Small intestine (tissue), 7 donors: ENCODE measurements at regions not wholly inside any gene's neighbourhood (a gene's known extent, or its start where the extent isn't known, plus 50 kb on each side); places are given as distances from the start of the nearest gene placed in this dataset.
"Not testable (repeated sequence)": the region's sequence is repeated elsewhere in the genome, so short reads cannot be mapped to it uniquely, and the experiment has no call there.

ENCODE experiments used
- DNase-seq, 2 donors: peaks; one replicate each; pipeline versions ENCODE4 v3.0.0 to v3.0.0-alpha.2; 2013
- FAIRE-seq: peaks from 2 replicates; lab custom pipeline; 2012; peaks lifted over from hg19 to GRCh38; lab: Jason Lieb, UNC
- H3K27ac ChIP-seq, 3 donors: one replicate each; pipeline ENCODE4 v1.5.1; 2013; ENCODE audit warnings: low read length in 2 of 3, mild to moderate bottlenecking in 2 of 3, control low read depth in 1 of 3, inconsistent platforms in 1 of 3, low read depth in 1 of 3, moderate library complexity in 1 of 3
- H3K27me3 ChIP-seq, 3 donors: one replicate each; pipeline ENCODE4 v1.6.1; 2013; ENCODE audit warnings: low read length in 3 of 3, inconsistent platforms in 1 of 3; ENCODE audit not compliant: control insufficient read depth in 3 of 3, insufficient read depth in 3 of 3
- H3K36me3 ChIP-seq, 3 donors: one replicate each; pipeline ENCODE4 v1.6.1; 2013; ENCODE audit warnings: low read length in 3 of 3, inconsistent platforms in 1 of 3, low read depth in 1 of 3, mild to moderate bottlenecking in 1 of 3, moderate library complexity in 1 of 3; ENCODE audit not compliant: control insufficient read depth in 3 of 3, insufficient read depth in 2 of 3
- H3K4me1 ChIP-seq, 3 donors: one replicate each; pipeline ENCODE4 v1.6.1; 2013; ENCODE audit warnings: low read length in 2 of 3, inconsistent platforms in 1 of 3, low read depth in 1 of 3, mild to moderate bottlenecking in 1 of 3, moderate library complexity in 1 of 3; ENCODE audit not compliant: control insufficient read depth in 3 of 3, insufficient read depth in 2 of 3
- H3K4me3 ChIP-seq, 3 donors: one replicate each; pipeline ENCODE4 v1.5.1; 2013; ENCODE audit warnings: low read length in 3 of 3, control low read depth in 1 of 3, inconsistent platforms in 1 of 3, low read depth in 1 of 3, mild to moderate bottlenecking in 1 of 3, moderate library complexity in 1 of 3
- H3K9me3 ChIP-seq, 2 donors: one replicate each; pipeline ENCODE4 v1.6.1; 2013; ENCODE audit warnings: low read depth in 1 of 2, low read length in 1 of 2; ENCODE audit not compliant: control insufficient read depth in 2 of 2, insufficient read depth in 1 of 2
- WGBS, 3 donors: extraction: QIAGEN DNeasy Blood & Tissue Kit; methylation state at CpG; one replicate each; pipeline ENCODE4 v1.1.7; 2013; 5-methylcytosine and 5-hydroxymethylcytosine counted together
- donor health status: healthy with polysubstance abuse.
- donor health status: control.
- donor health status: control.
- donor health status: Bipolar disorder and iron deficiency.
- donor health status: healthy.

DNA sequence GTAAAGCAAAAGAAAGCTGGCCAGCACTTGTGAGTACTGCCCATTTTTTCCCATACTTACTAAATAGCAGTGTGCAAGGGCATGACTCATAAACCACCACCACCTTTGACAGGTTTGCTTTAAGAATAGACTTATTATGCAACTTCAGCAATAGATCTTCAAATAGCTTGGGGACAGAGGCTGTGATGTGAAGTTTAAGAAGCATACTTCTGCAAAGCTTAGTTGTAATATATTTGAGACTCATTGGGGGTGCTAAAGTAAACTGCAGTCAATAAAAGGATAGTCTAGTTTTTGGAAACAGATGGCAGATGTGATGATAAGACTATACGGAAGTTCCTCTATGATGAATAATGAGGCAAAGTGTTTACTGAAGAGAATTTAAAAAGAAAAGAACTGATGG lies 210.0 kb downstream of the PLA2G4A start:
- WGBS, 3 donors, result 30 to 42% (median 37%) methylated on average over 1 of the region's 1 CpG
- FAIRE-seq (no peak), DNase-seq (no peak)
- Histone ChIP-seq H3K27me3 (no peaks in the 10 kb centered on the region), H3K36me3 (no peaks in the 10 kb centered on the region), H3K4me1 (no peaks in the 10 kb centered on the region), H3K4me3 (no peak overlapping the region), H3K9me3 (no peaks in the 10 kb centered on the region), H3K27ac (no peak overlapping the region)

DNA sequence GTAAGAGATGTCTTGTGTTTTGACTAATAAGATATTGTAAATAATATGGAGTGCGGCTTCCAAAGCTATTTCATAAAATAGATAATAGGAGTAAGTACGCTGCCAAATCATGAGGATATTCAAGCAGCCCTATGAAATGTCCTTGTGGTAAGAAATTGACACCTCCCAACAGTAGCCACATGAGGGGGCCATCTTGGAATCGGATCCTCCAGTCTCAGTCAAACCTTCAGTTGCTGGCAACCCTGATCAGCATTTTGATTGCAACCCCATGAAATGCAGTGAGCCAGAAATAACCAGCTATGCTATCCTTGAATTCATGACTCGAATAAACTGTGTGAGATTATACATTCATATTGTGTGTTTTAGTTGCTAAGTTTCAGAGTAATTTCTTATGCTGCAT lies 212.4 kb downstream of the PLA2G4A start:
- Histone ChIP-seq H3K27ac (no peak overlapping the region), H3K4me3 (no peak overlapping the region), H3K36me3 (no peaks in the 10 kb centered on the region), H3K9me3 (no peaks in the 10 kb centered on the region), H3K27me3 (no peaks in the 10 kb centered on the region), H3K4me1 (no peaks in the 10 kb centered on the region)
- no peak for FAIRE-seq
- WGBS, 3 donors, result 90 to 91% (median 90%) methylated on average over 4 of the region's 4 CpGs
- no peak for DNase-seq

DNA sequence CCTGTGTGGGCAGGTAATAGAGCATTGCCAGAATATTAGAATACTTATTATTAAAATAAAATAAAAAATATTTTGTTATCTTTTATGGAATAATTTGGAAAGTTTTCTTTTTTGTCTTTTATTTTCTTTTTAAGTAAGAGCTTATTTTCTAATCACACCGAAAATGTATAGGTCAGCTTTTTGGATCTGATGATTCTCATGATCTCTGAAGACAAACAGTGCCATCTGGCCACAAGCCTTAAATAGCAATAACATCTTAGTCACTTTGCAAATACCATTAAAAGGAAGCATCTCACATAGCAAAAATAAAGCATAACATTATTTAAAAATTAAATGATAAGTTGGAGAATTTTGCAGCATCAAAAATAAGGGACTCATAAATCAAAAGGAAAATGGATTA lies 213.8 kb downstream of the PLA2G4A start:
- Histone ChIP-seq H3K9me3 (no peaks in the 10 kb centered on the region), H3K27ac (no peak overlapping the region), H3K36me3 (no peaks in the 10 kb centered on the region), H3K27me3 (no peaks in the 10 kb centered on the region), H3K4me3 (no peak overlapping the region), H3K4me1 (no peaks in the 10 kb centered on the region)
- FAIRE-seq (no peak), DNase-seq (no peak)
- WGBS, 3 donors, result 82 to 90% (median 83%) methylated on average over 1 of the region's 1 CpG

- not testable (repeated sequence) for H3K27me3 ChIP-seq, DNase-seq, FAIRE-seq, H3K27ac ChIP-seq, H3K4me1 ChIP-seq, H3K36me3 ChIP-seq, H3K9me3 ChIP-seq, H3K4me3 ChIP-seq
Measured at GRCh38 chr1:187043433-187043832, 214.7 kb downstream of the PLA2G4A start.

GRCh38 chr1:187044411-187044810 lies 215.7 kb downstream of the PLA2G4A start:
- H3K36me3 ChIP-seq, result no peaks in the 10 kb centered on the region
- no peak overlapping the region for H3K4me3 ChIP-seq
- DNase-seq, result no peak
- no peaks in the 10 kb centered on the region for H3K4me1 ChIP-seq
- H3K27ac ChIP-seq, result no peak overlapping the region
- no peaks in the 10 kb centered on the region for H3K27me3 ChIP-seq
- FAIRE-seq, result peak; percentile 64
- H3K9me3 ChIP-seq, result no peaks in the 10 kb centered on the region

DNA sequence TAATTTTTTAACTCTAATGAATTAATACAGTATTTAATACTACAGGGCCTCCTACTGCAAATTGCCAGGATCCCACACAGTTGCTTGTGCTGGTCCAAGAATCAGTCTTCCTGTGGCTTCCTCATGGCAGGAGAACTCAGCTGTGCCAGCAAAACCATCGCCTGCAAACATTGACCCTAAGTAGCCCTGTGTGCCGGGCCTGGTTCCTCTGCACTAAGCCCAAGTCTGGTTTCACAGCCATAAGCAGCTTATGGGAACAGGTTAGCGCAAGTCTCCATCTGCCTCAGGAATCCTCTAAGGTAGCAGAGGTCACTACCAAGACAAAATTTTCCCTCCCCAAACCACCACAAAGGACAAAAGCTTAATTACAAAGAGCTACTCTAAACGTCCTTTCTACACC lies 216.6 kb downstream of the PLA2G4A start:
- Histone ChIP-seq H3K9me3 (no peaks in the 10 kb centered on the region), H3K27me3 (no peaks in the 10 kb centered on the region), H3K4me3 (no peak overlapping the region), H3K4me1 (no peaks in the 10 kb centered on the region), H3K27ac (no peak overlapping the region), H3K36me3 (no peaks in the 10 kb centered on the region)
- 75 to 79% (median 76%) methylated on average over 4 of the region's 4 CpGs for WGBS, 3 donors
- DNase-seq (no peak), FAIRE-seq (no peak)

DNA sequence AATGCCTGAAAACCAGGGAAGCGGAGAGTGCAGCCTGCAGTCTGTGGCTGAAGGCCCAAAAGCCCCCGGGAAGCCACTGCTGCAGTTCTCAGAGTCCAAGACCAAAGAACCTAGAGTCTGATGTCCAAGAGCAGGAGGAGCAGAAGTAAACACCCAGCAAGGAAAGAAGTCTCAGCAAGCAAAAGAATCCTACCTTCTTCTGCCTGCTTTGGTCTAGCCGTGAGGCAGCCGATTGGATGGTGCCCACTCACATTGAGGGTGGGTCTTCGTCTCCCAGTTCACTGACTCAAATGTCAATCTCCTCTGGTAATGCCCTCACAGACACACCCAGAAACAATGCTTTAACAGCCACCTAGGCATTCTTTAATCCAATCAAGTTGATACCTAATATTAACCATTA lies 217.5 kb downstream of the PLA2G4A start:
- WGBS, 3 donors, result 88 to 91% (median 89%) methylated on average over 5 of the region's 5 CpGs
- FAIRE-seq (no peak), DNase-seq (no peak)
- Histone ChIP-seq H3K27ac (no peak overlapping the region), H3K4me3 (no peak overlapping the region), H3K27me3 (no peaks in the 10 kb centered on the region), H3K4me1 (no peaks in the 10 kb centered on the region), H3K9me3 (no peaks in the 10 kb centered on the region), H3K36me3 (no peaks in the 10 kb centered on the region)

GRCh38 chr1:187047298-187047697 lies 218.5 kb downstream of the PLA2G4A start:
- H3K4me3 ChIP-seq, result no peak overlapping the region
- FAIRE-seq (no peak), DNase-seq (no peak)
- no peaks in the 10 kb centered on the region for H3K4me1 ChIP-seq
- no peaks in the 10 kb centered on the region for H3K36me3 ChIP-seq
- no peaks in the 10 kb centered on the region for H3K27me3 ChIP-seq
- no peaks in the 10 kb centered on the region for H3K9me3 ChIP-seq
- WGBS, 3 donors, result 49 to 71% (median 52%) methylated on average over 5 of the region's 5 CpGs
- no peak overlapping the region for H3K27ac ChIP-seq

DNA sequence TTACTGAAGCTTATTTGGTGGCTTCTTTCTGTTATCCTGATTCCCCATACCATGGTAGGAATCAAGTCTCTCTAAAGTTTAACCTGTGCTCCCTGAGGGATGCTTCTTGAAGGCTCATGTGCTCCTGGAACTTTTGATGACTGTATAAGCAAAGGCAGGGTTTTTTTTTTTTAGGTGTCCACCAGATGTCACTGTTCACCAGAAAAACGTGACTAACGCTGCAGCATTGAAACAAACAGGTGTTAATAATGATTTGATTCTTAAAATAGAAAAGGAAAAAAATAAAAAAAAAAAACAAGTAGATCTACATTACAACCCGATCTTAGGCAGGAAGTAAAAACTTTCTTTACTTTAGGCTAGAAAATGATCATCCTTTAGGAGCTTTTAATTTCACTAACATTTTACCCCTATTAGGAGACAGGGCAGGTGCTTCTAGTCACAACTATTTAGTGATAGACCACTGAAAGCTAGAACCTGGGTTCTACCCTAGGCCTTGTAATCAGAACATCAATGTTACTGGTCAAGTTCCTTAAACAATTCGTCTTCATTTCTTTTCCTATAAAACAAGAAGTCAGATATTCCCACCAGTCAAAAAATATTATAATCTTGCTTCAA lies 223.0 kb downstream of the PLA2G4A start:
- no peaks in the 10 kb centered on the region for H3K36me3 ChIP-seq
- no peaks in the 10 kb centered on the region for H3K4me1 ChIP-seq
- FAIRE-seq (no peak), DNase-seq (peak; percentile 41 to 56)
- no peaks in the 10 kb centered on the region for H3K9me3 ChIP-seq
- no peaks in the 10 kb centered on the region for H3K27me3 ChIP-seq
- 5 to 9% (median 5%) methylated on average over 4 of the region's 4 CpGs for WGBS, 3 donors
- H3K27ac ChIP-seq, result no peak overlapping the region
- H3K4me3 ChIP-seq, result no peak overlapping the region
